ENCODE measurements at regions not wholly inside any gene's neighbourhood (a gene's known extent, or its start where the extent isn't known, plus 50 kb on each side); places are given as distances from the start of the nearest gene placed in this dataset.

DNA sequence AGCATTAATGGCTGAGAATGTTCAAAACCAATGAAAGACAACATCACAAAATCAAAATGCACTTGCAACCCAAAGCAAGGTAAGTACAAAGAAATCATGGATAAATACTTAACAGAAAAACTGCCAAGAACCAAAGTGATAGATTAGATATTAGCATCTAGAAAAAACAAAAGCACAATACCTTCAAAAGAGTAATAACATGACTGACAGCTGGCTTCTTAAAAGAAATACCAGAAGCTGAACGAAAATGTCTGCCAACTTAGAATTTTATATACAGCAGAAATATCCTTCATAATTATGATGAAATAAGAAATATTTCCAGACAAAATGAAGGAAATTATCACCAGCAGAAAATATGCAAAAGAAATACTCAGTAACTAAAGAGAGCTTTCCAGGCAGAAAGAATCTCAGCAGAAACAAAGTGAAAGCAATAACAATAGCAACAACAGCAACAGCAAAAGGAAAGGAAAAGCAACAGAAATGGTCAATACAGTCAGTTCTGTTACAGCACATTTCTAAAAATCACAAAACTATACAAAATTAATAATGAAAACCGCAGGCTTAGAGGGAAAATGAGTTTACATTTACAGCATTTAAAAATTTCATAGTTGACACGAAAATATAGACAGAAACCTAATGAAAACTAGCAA lies 121.5 kb upstream of the MAN1A1 start:
- H3K9ac ChIP-seq (ENCODE audit: low read length) = no peak overlapping the region
- TF ChIP-seq MXI1 (conservative IDR thresholded peaks at IDR 0.05; ENCODE audit: poor library complexity, severe bottlenecking) (no peak), TAF1 (IDR thresholded peaks at IDR 0.05; ENCODE audit: low read depth) (no peak), SMC3 (conservative IDR thresholded peaks at IDR 0.05; ENCODE audit: poor library complexity) (no peak), EZH2 (IDR thresholded peaks at IDR 0.05; ENCODE audit: borderline replicate concordance, insufficient read depth, low read length, poor library complexity, severe bottlenecking) (no peak), EP300 (conservative IDR thresholded peaks at IDR 0.05; ENCODE audit: poor library complexity, severe bottlenecking) (no peak)
- TF ChIP-seq, protein P1, sequence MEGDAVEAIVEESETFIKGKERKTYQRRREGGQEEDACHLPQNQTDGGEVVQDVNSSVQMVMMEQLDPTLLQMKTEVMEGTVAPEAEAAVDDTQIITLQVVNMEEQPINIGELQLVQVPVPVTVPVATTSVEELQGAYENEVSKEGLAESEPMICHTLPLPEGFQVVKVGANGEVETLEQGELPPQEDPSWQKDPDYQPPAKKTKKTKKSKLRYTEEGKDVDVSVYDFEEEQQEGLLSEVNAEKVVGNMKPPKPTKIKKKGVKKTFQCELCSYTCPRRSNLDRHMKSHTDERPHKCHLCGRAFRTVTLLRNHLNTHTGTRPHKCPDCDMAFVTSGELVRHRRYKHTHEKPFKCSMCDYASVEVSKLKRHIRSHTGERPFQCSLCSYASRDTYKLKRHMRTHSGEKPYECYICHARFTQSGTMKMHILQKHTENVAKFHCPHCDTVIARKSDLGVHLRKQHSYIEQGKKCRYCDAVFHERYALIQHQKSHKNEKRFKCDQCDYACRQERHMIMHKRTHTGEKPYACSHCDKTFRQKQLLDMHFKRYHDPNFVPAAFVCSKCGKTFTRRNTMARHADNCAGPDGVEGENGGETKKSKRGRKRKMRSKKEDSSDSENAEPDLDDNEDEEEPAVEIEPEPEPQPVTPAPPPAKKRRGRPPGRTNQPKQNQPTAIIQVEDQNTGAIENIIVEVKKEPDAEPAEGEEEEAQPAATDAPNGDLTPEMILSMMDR (IDR thresholded peaks at IDR 0.05; ENCODE audit: poor library complexity, severe bottlenecking) = no peak
- H4K20me1 ChIP-seq (ENCODE audit: insufficient read depth) = no peaks in the 10 kb centered on the region
- no peaks in the 10 kb centered on the region for H3K9me2 ChIP-seq (ENCODE audit: insufficient read depth, low read length)
- H3K27me3 ChIP-seq (ENCODE audit: insufficient read depth, low read depth, low read length) = no peaks in the 10 kb centered on the region
- no peak overlapping the region for H3K27ac ChIP-seq (ENCODE audit: low read length)
- H2AFZ ChIP-seq (ENCODE audit: low read depth, low read length) = no peak overlapping the region
- no peaks in the 10 kb centered on the region for H3F3A ChIP-seq (ENCODE audit: insufficient read depth, low read length, poor library complexity, severe bottlenecking)
- peaks cover 4% of the 10 kb centered on the region for H3K9me3 ChIP-seq (ENCODE audit: low read length)
- no peaks in the 10 kb centered on the region for H3K79me2 ChIP-seq (replicated peaks; ENCODE audit: insufficient read depth, low read length)
- no peak overlapping the region for H3K4me3 ChIP-seq (ENCODE audit: low read length)
- H3K4me2 ChIP-seq (ENCODE audit: low read length) = no peak overlapping the region
- H3K36me3 ChIP-seq (ENCODE audit: insufficient read depth, low read length) = no peaks in the 10 kb centered on the region

DNA sequence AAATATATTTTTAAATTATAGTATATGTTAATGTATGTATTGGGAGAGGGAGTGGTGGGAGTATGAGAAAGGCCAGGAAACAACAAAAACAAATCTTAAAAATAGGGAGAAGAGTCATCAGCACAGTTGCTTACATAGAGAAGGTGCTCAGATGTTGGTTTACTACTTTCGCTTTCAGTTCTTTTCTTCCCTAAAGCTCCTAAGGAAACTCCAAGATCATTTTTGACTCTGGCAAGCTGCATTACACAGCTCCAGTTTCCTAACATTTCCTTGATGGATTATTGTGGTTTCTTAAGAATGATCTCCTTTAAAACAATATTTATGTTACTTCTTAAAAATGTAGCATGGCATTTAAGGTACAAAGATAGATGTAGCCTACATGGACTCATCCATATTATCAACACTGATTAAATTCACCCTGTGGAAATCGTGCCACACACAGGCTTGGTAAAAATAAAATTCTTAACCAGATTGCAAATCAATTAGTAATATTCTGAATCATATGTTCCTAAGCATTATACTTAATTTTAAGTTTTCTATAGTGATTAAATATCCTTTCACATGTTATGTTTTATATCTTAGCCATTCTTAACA lies 118.0 kb upstream of the MAN1A1 start:
- Histone ChIP-seq H3F3A (ENCODE audit: insufficient read depth, low read length, poor library complexity, severe bottlenecking) (no peaks in the 10 kb centered on the region), H3K27ac (ENCODE audit: low read length) (no peak overlapping the region), H3K9me2 (ENCODE audit: insufficient read depth, low read length) (no peaks in the 10 kb centered on the region), H3K9ac (ENCODE audit: low read length) (no peak overlapping the region), H3K4me2 (ENCODE audit: low read length) (no peak overlapping the region), H3K27me3 (ENCODE audit: insufficient read depth, low read depth, low read length) (no peaks in the 10 kb centered on the region), H3K9me3 (ENCODE audit: low read length) (peaks cover 3% of the 10 kb centered on the region), H4K20me1 (ENCODE audit: insufficient read depth) (no peaks in the 10 kb centered on the region), H3K4me3 (ENCODE audit: low read length) (no peak overlapping the region), H3K36me3 (ENCODE audit: insufficient read depth, low read length) (no peaks in the 10 kb centered on the region), H3K79me2 (replicated peaks; ENCODE audit: insufficient read depth, low read length) (no peaks in the 10 kb centered on the region), H2AFZ (ENCODE audit: low read depth, low read length) (no peak overlapping the region)
- TF ChIP-seq, protein P1 (IDR thresholded peaks at IDR 0.05; ENCODE audit: poor library complexity, severe bottlenecking) = no peak
- no peak for TF ChIP-seq SMC3 (conservative IDR thresholded peaks at IDR 0.05; ENCODE audit: poor library complexity)
- TF ChIP-seq EP300 (conservative IDR thresholded peaks at IDR 0.05; ENCODE audit: poor library complexity, severe bottlenecking) = no peak
- no peak for TF ChIP-seq TAF1 (IDR thresholded peaks at IDR 0.05; ENCODE audit: low read depth)
- no peak for TF ChIP-seq EZH2 (IDR thresholded peaks at IDR 0.05; ENCODE audit: borderline replicate concordance, insufficient read depth, low read length, poor library complexity, severe bottlenecking)
- TF ChIP-seq RAD21 (conservative IDR thresholded peaks at IDR 0.05) = no peak
- no peak for TF ChIP-seq MXI1 (conservative IDR thresholded peaks at IDR 0.05; ENCODE audit: poor library complexity, severe bottlenecking)
- TF ChIP-seq, protein P2, sequence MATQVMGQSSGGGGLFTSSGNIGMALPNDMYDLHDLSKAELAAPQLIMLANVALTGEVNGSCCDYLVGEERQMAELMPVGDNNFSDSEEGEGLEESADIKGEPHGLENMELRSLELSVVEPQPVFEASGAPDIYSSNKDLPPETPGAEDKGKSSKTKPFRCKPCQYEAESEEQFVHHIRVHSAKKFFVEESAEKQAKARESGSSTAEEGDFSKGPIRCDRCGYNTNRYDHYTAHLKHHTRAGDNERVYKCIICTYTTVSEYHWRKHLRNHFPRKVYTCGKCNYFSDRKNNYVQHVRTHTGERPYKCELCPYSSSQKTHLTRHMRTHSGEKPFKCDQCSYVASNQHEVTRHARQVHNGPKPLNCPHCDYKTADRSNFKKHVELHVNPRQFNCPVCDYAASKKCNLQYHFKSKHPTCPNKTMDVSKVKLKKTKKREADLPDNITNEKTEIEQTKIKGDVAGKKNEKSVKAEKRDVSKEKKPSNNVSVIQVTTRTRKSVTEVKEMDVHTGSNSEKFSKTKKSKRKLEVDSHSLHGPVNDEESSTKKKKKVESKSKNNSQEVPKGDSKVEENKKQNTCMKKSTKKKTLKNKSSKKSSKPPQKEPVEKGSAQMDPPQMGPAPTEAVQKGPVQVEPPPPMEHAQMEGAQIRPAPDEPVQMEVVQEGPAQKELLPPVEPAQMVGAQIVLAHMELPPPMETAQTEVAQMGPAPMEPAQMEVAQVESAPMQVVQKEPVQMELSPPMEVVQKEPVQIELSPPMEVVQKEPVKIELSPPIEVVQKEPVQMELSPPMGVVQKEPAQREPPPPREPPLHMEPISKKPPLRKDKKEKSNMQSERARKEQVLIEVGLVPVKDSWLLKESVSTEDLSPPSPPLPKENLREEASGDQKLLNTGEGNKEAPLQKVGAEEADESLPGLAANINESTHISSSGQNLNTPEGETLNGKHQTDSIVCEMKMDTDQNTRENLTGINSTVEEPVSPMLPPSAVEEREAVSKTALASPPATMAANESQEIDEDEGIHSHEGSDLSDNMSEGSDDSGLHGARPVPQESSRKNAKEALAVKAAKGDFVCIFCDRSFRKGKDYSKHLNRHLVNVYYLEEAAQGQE (IDR thresholded peaks at IDR 0.05; ENCODE audit: borderline replicate concordance) = no peak
- TF ChIP-seq POLR2AphosphoS5 (IDR thresholded peaks at IDR 0.05) = no peak

Measured in neural cell (in vitro differentiated cells).